K562 (cell line): ENCODE measurements at regions not wholly inside any gene's neighbourhood (a gene's known extent, or its start where the extent isn't known, plus 50 kb on each side); places are given as distances from the start of the nearest gene placed in this dataset.
A peak's percentile ranks its signal among the peaks of the same experiment; 100 is the strongest.

Source experiments
- ATAC-seq: fragments of 200-7000 bp; cut with Tn5 transposase; 3 replicates; pipeline ENCODE4 v1.9.1; 2020; ENCODE audit warnings: moderate library complexity
- BruUV-seq: library from RNA; stranded (reverse); fragments of 400-500 nt; replicated peaks from 2 replicates; lab custom pipeline; 2021; lab: Mats Ljungman, UMichigan
- CTCF ChIA-PET: fragments of 300-600 bp; formaldehyde crosslinking; extraction: SDS; loops from one replicate; lab custom pipeline; 2021; ENCODE audit warnings: low intra/inter-chr PET ratio; lab: Yijun Ruan, JAX
- POLR2A ChIA-PET: fragments of 300-600, 350-650 bp; sonication (Branson Sonifier 250); formaldehyde crosslinking; extraction: SDS; loops from one replicate; lab custom pipeline; 2021; ENCODE audit warnings: antibody characterized with exemption, inconsistent platforms; lab: Yijun Ruan, JAX
- DNase-seq, 4 experiments: peaks; one replicate each; pipeline versions ENCODE4 v3.0.0 to v3.0.0-alpha.2; 2011 to 2018; ENCODE audit warnings: low spot score in 3 of 4, mixed read lengths in 3 of 4; ENCODE audit errors: extremely low read depth in 1 of 4
- FAIRE-seq: peaks from 2 replicates; lab custom pipeline; 2011; peaks lifted over from hg19 to GRCh38; lab: Jason Lieb, UNC
- H2AFZ ChIP-seq: 2 replicates; pipeline ENCODE4 v1.6.0; 2011; ENCODE audit warnings: low read depth, low read length, control low read depth, inconsistent platforms
- H3K27ac ChIP-seq: fragments of 200-600 bp; 3 replicates; pipeline ENCODE4 v1.8.0; 2011; ENCODE audit warnings: low read depth, mild to moderate bottlenecking, control low read depth, inconsistent platforms, low read length, moderate library complexity, mixed read lengths; ENCODE audit errors: extremely low read depth
- H3K27me3 ChIP-seq, 2 experiments: fragments of 300-600 bp in 1 of 2; 2 replicates in 1 of 2; 3 replicates in 1 of 2; pipeline versions ENCODE4 v1.6.0 to v1.8.0; 2011; ENCODE audit warnings: inconsistent platforms in 2 of 2, low read length in 2 of 2, mild to moderate bottlenecking in 1 of 2, mixed read lengths in 1 of 2, moderate library complexity in 1 of 2; ENCODE audit not compliant: control insufficient read depth in 2 of 2, insufficient read depth in 2 of 2
- H3K36me3 ChIP-seq: fragments of 300-600 bp; 3 replicates; pipeline ENCODE4 v1.8.0; 2011; ENCODE audit warnings: mild to moderate bottlenecking, low read length, inconsistent platforms; ENCODE audit not compliant: control insufficient read depth, insufficient read depth
- H3K4me1 ChIP-seq, 2 experiments: fragments of 200-600 bp in 1 of 2; replicated peaks in 1 of 2; 2 replicates in 1 of 2; 3 replicates in 1 of 2; pipeline versions ENCODE4 v1.5.1 to v1.8.0; 2011; ENCODE audit warnings: inconsistent platforms in 2 of 2, low read length in 2 of 2, mild to moderate bottlenecking in 1 of 2, mixed read lengths in 1 of 2, moderate library complexity in 1 of 2; ENCODE audit not compliant: control insufficient read depth in 2 of 2, insufficient read depth in 2 of 2
- H3K4me2 ChIP-seq: 2 replicates; pipeline ENCODE4 v1.6.1; 2011; ENCODE audit warnings: low read length, control low read depth, inconsistent platforms, mixed read lengths; ENCODE audit not compliant: insufficient read depth
- H3K4me3 ChIP-seq: fragments of 200-600 bp; sonication (generic), shearing (Covaris generic); 2 replicates; pipeline ENCODE4 v1.5.1; 2016; ENCODE audit warnings: control low read depth, inconsistent platforms
- H3K79me2 ChIP-seq: fragments of 200-600 bp; 3 replicates; pipeline ENCODE4 v1.8.0; 2011; ENCODE audit warnings: low read length, inconsistent platforms; ENCODE audit not compliant: control insufficient read depth, insufficient read depth
- H3K9ac ChIP-seq, 2 experiments: 2 replicates each; pipeline versions ENCODE4 v1.6.0 to v1.6.1; 2011; ENCODE audit warnings: low read depth in 2 of 2, low read length in 2 of 2, control low read depth in 1 of 2, inconsistent platforms in 1 of 2, mild to moderate bottlenecking in 1 of 2, mixed read lengths in 1 of 2; ENCODE audit not compliant: insufficient read depth in 1 of 2
- H3K9me1 ChIP-seq: one replicate; pipeline ENCODE4 v1.6.0; 2011; ENCODE audit warnings: inconsistent platforms, mild to moderate bottlenecking, low read length, moderate library complexity; ENCODE audit not compliant: control insufficient read depth, insufficient read depth
- H3K9me3 ChIP-seq: replicated peaks from 2 replicates; pipeline ENCODE4 v1.5.1; 2011; ENCODE audit warnings: low read depth, low read length, inconsistent platforms; ENCODE audit not compliant: control insufficient read depth, insufficient read depth
- H4K20me1 ChIP-seq: replicated peaks from 2 replicates; pipeline ENCODE4 v1.6.1; 2011; ENCODE audit warnings: low read length, inconsistent platforms, mixed read lengths; ENCODE audit not compliant: control insufficient read depth, insufficient read depth
- ATF3 ChIP-seq, 2 experiments: fragments of 450-650 bp in 1 of 2; sonication (generic) in 1 of 2; formaldehyde crosslinking in 1 of 2; IDR thresholded peaks in 1 of 2; conservative IDR thresholded peaks in 1 of 2; 2 replicates each; pipeline versions ENCODE4 v1.6.1 to v1.8.1; 2016 to 2023; ENCODE audit warnings: mild to moderate bottlenecking in 2 of 2, moderate library complexity in 2 of 2, inconsistent platforms in 1 of 2, missing genetic modification reagents in 1 of 2
- CXXC5 ChIP-seq: fragments of 250-450 bp; sonication (Bioruptor Pico); IDR thresholded peaks from 2 replicates; pipeline ENCODE4 v1.8.0; 2022; ENCODE audit warnings: inconsistent platforms, mild to moderate bottlenecking, moderate library complexity
- ELF2 ChIP-seq: fragments of 250-450 bp; sonication (Bioruptor Pico); IDR thresholded peaks from 2 replicates; pipeline ENCODE4 v1.5.0; 2021; ENCODE audit warnings: mild to moderate bottlenecking
- HDAC3 ChIP-seq: fragments of 450-650 bp; IDR thresholded peaks from 2 replicates; pipeline ENCODE4 v1.6.1; 2018; ENCODE audit warnings: borderline replicate concordance, mild to moderate bottlenecking, moderate library complexity; ENCODE audit not compliant: partially characterized antibody
- NFE2L1 ChIP-seq: fragments of 450-650 bp; IDR thresholded peaks from 2 replicates; pipeline ENCODE4 v1.6.1; 2016; ENCODE audit warnings: missing genetic modification characterization, low read depth, mild to moderate bottlenecking, missing compliant biosample characterization, moderate library complexity, borderline replicate concordance
- NR2C1 ChIP-seq, 2 experiments: fragments of 450-650 bp; IDR thresholded peaks; 2 replicates each; pipeline ENCODE4 v1.6.1; 2017; ENCODE audit warnings: mild to moderate bottlenecking in 2 of 2, antibody characterized with exemption in 1 of 2, inconsistent platforms in 1 of 2, missing compliant biosample characterization in 1 of 2, missing genetic modification characterization in 1 of 2
- RBM15 ChIP-seq: fragments of 200-400 bp; formaldehyde crosslinking; IDR thresholded peaks from 2 replicates; pipeline ENCODE4 v1.6.1; 2018; ENCODE audit warnings: mild to moderate bottlenecking, low read length, moderate library complexity; ENCODE audit not compliant: insufficient read depth
- U2AF2 ChIP-seq: fragments of 200-400 bp; formaldehyde crosslinking; optimal IDR thresholded peaks from 2 replicates; pipeline ENCODE3; 2017; ENCODE audit warnings: low read depth, mild to moderate bottlenecking, low read length
- ZNF280B ChIP-seq: fragments of 250-450 bp; sonication (Bioruptor Pico); IDR thresholded peaks from 2 replicates; pipeline ENCODE4 v1.5.1; 2021; ENCODE audit warnings: mild to moderate bottlenecking
- ZNF778 ChIP-seq: fragments of 450-650 bp; formaldehyde crosslinking; IDR thresholded peaks from 2 replicates; pipeline ENCODE4 v1.4.0; 2020; ENCODE audit warnings: mild to moderate bottlenecking, moderate library complexity
- WGBS: fragments of 100-300 bp; shearing (Covaris generic); methylation state at CpG from one replicate; pipeline ENCODE4 v1.1.6; 2016; ENCODE audit warnings: low coverage, mixed read lengths; ENCODE audit not compliant: insufficient coverage; ENCODE audit errors: missing lambda C conversion rate; 5-methylcytosine and 5-hydroxymethylcytosine counted together
- in situ Hi-C: fragments of 300-500 bp; cut with MboI; formaldehyde crosslinking; loops from 4 replicates; pipeline ENCODE4 v1.15.0; 2018; ENCODE audit warnings: inconsistent platforms, mixed read lengths
- intact Hi-C: fragments of 100-400 bp; cut with micrococcal nuclease; formaldehyde crosslinking; loops from 2 replicates; pipeline ENCODE4 v1.14.2; 2022

GRCh38 chrX:475926-476723 is 89.4 kb upstream of the PPP2R3B start (continued):
- no peak for TF ChIP-seq ZNF280B (CRISPR knock-in tag)
- TF ChIP-seq NR2C1 (IDR thresholded peaks at IDR 0.05) = peak; percentile 83
- peak; percentile 87 for TF ChIP-seq NR2C1 (tag; IDR thresholded peaks at IDR 0.05)
- TF ChIP-seq ATF3 (IDR thresholded peaks at IDR 0.05) = peak; percentile 43; the same call in 1 of the 2 replicates
- TF ChIP-seq ATF3 (CRISPR knock-in tag; conservative IDR thresholded peaks at IDR 0.05) = no peak
- TF ChIP-seq CXXC5 (CRISPR knock-in tag) = 0 out of 2 replicates have a peak, but pooled peaks have one; percentile 32

GRCh38 chrX:476724-477075 is 90.0 kb upstream of the PPP2R3B start:
- H3K4me2 ChIP-seq = no peak overlapping the region
- H4K20me1 ChIP-seq = no peaks in the 10 kb centered on the region
- H3K79me2 ChIP-seq = no peaks in the 10 kb centered on the region
- POLR2A ChIA-PET = no interaction called here
- WGBS = 0% methylated on average over 3 of the region's 21 CpGs
- in situ Hi-C loops = no loop called here
- H3K9me3 ChIP-seq = no peaks in the 10 kb centered on the region
- no peak overlapping the region for H3K27ac ChIP-seq
- H3K27me3 ChIP-seq = peaks cover 0 to 28% of the 10 kb centered on the region in 2 experiments; a peak in 3 of 5 replicates
- no peak for ATAC-seq
- no peak for FAIRE-seq
- H3K4me1 ChIP-seq = no peaks in the 10 kb centered on the region; a peak in 1 of 5 replicates
- CTCF ChIA-PET = no interaction called here
- no peaks in the 10 kb centered on the region for H3K36me3 ChIP-seq
- intact Hi-C loops = no loop called here
- no peak overlapping the region for H3K9ac ChIP-seq
- DNase-seq = no peak
- no TSS peak for BruUV-seq
- no peaks in the 10 kb centered on the region for H3K9me1 ChIP-seq
- H2AFZ ChIP-seq = no peak overlapping the region
- H3K4me3 ChIP-seq = no peak overlapping the region
- TF ChIP-seq ELF2 (CRISPR knock-in tag) (no peak), U2AF2 (no peak), HDAC3 (no peak), NFE2L1 (tag) (no peak), RBM15 (no peak), ZNF778 (CRISPR knock-in tag) (no peak)
